ENCODE measurements at regions not wholly inside any gene's neighbourhood (a gene's known extent, or its start where the extent isn't known, plus 50 kb on each side); places are given as distances from the start of the nearest gene placed in this dataset.
"Not testable (repeated sequence)": the region's sequence is repeated elsewhere in the genome, so short reads cannot be mapped to it uniquely, and the experiment has no call there.

DNA sequence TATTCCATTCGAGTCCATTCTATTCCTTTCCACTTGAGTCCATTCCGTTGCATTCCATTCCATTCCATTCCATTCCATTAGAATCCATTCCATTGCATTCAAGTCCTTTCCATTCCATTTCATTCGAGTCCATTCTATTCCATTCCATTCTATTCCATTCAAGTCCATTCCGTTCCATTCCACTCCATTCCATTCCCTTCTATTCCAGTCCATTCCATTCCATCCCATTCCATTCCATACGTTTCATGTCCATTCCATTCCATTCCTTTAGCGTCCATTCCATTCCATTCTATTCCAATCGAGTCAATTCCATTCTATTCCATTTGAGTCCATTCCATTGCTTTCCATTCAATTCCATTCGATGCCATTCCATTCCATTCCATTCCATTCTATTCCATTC, 4804.0 kb upstream of the OR11H1 start:
- TF ChIP-seq CTCF (conservative IDR thresholded peaks at IDR 0.05 in 1 of 2, IDR thresholded peaks at IDR 0.05 in 1 of 2; ENCODE audit: extremely low read depth in 1 of 2, insufficient read depth in 1 of 2, low read depth in 1 of 2, low read length in 2 of 2); EZH2 (IDR thresholded peaks at IDR 0.05; ENCODE audit: borderline replicate concordance, low read length): not testable (repeated sequence)

Measured in mammary epithelial cell (primary cell).